ENCODE measurements at regions not wholly inside any gene's neighbourhood (a gene's known extent, or its start where the extent isn't known, plus 50 kb on each side); places are given as distances from the start of the nearest gene placed in this dataset.
"Not testable (repeated sequence)": the region's sequence is repeated elsewhere in the genome, so short reads cannot be mapped to it uniquely, and the experiment has no call there.

GRCh38 chr15:31219221-31219620, 107.4 kb upstream of the KLF13 start:
- no peak for DNase-seq

- DNase-seq: no peak
These were observed 104.6 kb upstream of the KLF13 start for GRCh38 chr15:31221936-31222515.

DNA sequence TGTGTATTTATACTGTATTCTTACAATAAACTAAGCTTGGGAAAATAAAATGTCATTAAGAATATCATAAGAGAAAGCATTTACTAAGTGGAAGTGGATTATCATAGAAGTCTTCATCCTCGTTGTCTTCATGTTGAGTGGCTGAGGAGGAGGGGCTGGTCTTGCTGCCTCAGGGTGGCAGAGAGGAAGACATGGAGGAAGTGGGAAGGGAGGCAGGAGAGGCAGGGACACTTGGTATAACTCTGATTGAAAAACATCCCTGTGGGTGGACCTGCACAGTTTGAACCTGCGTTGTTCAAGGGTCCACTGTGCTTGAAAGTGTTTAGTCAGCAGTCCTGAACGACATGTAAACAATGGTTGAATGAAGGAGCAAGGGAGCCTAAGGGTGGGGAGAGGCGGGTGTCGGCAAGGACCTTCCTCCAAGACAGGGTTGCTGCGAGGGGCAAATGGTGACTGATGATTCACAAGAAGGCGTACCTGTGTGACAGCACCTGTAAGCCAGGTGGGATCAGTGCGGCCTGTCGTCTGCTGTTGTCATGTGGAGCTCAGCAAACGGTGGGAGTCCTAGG, 103.8 kb upstream of the KLF13 start:
- no peak for DNase-seq

DNA sequence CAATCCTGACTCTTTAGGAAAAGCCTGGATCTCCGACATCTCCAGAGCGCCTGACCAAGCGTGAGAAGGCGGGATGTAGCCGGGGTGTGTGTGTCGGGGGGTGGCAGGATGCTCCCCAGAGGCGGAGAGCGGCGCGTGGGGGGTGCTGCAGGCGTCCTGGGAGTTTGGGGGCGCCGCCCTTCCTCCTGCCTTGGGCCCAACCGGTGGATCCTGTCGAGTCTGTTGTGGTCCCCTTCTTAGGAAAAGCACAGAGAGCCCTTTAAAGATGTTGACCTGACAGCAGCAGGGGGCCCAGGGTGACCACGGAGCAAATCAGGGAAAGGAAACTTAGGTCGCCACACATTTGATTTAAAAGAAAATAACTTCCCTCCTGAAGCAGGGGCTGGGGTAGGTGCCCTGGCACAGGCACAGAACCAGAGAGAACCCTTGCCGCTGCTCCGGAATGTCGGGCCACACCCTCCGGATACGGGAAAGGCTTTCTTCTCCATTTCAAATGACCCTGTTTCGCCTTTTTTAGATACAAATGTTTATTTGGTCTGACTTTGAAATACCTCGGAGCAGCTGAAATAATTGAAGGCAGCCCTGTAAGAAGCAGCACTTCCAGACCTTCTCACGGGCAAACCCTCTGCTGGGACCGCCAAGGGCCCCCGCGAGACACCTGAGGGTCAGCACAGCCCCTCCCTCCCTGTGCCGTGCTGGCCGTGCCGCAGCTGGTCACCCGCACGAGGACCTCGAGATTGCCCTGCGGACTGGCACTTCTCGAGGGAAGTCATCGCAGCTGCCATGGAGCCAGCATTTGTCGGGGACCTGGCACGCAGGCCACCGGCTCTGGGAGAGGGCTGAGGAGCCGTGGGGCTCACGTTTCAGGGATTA, 102.9 kb upstream of the KLF13 start:
- peak in 2 of 3 donors; percentile 25 to 36 for DNase-seq

DNA sequence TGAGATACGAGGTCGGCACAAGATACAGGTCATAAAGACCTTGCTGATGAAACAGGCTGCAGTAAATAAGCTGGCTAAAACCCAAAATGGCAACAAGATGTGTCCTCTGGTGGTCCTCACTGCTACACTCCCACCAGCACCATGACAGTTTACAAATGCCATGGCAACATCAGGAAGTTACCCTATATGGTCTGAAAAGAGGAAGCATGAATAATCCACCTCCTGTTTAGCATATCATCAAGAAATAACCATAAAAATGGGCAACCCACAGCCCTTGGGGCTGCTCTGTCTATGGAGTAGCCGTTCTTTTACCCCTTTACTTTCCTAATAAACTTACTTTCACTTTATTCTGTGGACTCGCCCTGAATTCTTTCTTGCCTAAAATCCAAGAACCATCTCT, 102.0 kb upstream of the KLF13 start:
- DNase-seq: not testable (repeated sequence)

GRCh38 chr15:31225356-31225955, 101.2 kb upstream of the KLF13 start:
- no peak for DNase-seq

DNA sequence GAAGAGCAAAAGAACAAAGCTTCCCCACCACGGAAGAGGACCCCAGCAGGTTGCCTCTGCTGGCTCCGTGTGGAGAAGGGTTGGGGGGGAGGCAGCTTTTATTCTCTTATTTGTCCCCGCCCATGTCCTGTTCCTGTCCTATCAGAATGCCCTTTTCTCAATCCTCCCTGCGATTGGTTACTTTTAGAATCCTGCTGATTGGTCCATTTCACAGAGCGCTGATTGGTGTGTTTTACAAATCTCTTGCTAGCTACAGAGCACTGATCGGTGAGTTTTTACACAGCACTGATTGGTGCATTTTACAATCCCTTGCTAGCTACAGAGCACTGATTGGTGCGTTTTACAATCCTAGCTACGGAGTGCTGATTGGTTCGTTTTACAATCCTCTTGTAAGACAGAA, 100.6 kb upstream of the KLF13 start:
- DNase-seq: no peak

DNA sequence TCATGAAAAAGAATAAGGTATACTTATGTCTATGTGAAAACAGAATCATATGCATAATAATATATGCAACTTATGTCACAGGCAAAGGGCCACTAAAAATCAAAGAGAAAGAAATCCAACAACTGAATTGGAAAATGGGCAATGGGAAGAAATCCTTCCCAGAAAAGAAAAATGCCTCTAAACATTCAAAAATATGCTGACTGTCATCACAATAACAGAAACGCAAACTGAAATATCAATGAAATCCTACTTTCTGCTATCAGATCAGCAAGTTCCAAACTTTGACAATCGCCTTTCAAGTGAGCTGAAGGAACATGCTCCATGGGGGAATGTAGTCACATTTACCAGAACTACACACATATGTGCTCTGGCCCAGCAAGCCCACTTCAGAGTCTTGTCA, 99.4 kb upstream of the KLF13 start:
- no peak for DNase-seq

GRCh38 chr15:31228011-31228484, 98.6 kb upstream of the KLF13 start:
- DNase-seq: no peak

DNA sequence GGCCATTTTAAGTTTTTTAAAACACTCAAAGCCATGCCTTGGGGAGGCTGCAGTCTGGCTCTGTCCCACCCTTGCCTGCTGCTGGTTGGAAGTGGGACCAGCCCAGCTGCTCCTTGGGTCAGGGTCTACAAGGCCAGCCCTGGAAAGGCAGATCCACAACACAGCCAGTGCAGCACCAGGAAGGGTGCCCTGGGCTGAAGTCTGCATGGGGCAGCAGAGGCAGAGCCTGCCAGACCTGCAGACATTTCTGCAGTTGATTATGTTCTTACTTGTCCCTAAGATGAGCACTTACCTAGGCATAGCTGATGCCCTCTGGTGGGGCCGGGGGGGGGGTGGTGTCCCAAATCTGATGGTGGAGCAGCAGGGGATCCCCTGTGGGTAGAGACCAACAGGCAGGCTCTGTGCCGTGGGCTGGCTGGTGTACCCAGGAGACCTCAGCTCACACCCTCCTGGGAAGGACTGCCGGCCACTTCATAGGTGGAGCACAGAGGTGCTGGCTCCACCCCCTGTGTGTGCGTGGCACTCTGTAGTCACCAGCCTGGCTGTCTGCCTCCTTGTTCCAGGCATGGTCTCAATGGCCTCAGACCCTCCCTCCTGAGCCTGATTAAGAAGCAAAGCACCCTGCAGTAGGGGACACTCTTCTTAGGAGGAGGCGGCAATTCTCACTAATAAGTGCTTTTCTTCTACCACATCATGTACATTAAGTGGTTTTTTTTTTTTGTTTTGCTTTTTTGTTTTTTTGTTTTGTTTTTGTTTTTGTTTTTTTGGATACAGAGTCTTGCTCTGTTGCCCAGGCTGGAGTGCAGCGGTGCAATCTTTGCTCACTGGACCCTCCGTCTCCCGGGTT, 97.4 kb upstream of the KLF13 start:
- DNase-seq: no peak

DNA sequence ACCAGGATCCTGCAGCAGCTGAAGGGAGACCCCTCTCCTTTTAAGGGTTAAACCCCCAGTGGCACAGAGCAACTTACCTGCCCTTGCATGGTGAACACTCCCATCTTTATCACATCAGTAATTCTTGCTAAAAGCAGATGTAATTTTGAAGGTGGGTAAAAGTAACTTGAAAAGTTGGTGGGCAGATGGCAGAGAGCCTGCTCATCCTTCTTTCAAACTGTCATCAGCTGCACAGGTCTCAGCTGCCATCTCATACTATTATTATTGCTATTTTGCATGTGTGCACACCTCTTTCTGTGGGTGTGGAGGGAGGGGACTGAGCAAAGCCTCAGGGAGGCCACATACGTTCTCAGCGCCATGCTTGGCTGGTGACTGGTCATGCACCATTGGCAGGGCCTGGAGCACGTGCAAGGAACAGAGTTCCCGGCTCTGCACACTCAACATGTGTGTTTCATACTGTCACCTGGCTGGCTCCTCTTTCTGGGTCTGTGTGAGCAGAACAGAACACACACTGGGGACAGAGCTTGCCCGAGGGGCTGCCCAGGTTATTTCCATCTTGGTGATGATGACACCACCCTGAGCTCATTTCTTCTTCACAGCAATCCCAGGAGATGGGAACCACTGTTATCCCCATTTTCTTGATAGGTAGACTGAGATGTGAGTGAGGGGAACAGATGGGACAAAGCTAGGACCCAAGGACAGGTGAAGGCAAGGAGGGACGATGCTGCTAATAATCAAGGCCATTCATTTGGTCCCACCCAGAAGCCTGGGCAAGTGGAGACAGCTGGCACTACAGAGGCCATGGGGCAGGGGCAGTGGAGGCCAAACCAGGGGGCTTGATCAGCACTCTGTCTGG, 95.8 kb upstream of the KLF13 start:
- no peak for DNase-seq

- DNase-seq: no peak
These were observed 91.8 kb upstream of the KLF13 start for GRCh38 chr15:31234815-31235214.

DNA sequence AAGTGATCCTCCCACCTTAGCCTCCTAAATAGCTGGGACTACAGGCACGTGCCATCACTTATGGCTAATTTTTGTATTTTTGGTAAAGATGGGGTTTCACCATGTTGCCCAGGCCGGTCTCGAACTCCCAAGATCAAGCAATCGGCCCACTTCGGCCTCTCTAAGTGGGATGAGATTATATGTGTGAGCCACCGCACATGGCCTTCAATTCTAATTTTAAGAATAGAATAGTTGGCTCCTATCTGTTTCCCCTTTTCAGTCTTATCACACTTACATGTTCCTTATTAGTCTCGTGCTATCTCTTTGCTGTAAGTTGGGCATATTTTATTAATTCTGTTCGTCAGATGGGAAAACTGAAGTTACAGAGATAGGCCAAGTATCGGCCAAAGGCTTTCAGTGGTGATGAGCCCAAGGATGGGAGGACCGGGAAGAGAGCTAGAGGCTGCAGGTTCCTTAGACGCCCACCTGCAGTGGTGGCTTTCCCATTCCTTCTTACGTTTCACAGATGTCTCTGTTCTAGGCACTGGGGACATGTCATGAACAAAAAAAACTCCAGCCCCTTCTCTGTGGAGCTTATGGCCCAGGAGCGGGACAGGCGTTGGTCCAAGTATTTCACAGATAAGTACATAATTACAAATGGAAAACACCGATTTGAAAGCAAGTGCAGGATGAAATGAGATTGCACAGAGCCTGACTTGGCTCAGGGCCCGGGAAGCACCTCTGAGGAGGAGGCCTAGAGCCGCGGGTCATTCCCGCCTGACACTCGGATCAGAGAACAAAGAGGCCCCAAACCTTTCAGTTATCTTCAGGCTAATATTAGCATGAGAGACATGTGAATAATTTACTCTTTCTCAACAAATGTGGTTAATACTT, 91.1 kb upstream of the KLF13 start:
- DNase-seq: peak in 1 of 3 donors; percentile 29

- peak; percentile 33 to 90 (median 55) for DNase-seq
These were observed 90.2 kb upstream of the KLF13 start for GRCh38 chr15:31236184-31237042.

GRCh38 chr15:31237043-31237324, 89.7 kb upstream of the KLF13 start:
- no peak for DNase-seq

GRCh38 chr15:31238906-31239305, 87.7 kb upstream of the KLF13 start:
- DNase-seq: no peak

DNA sequence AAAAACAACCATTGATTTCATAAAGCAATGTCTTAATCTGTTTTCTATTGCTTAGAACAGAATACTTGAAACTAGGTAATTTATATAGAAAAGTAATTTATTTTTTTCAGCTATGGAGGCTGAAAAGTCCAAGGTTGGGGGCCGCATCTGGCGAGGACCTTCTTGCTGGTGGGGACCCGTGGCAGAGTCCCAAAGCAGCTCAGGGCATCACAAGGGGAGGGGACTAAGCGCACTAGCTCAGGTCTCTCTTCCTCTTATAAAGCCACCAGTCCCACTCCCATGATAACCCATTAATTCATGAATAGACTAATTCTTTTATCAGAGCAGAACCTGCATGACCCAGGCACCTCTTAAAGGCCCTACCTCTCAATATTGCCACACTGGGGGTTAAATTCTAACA, 87.2 kb upstream of the KLF13 start:
- DNase-seq: no peak

DNA sequence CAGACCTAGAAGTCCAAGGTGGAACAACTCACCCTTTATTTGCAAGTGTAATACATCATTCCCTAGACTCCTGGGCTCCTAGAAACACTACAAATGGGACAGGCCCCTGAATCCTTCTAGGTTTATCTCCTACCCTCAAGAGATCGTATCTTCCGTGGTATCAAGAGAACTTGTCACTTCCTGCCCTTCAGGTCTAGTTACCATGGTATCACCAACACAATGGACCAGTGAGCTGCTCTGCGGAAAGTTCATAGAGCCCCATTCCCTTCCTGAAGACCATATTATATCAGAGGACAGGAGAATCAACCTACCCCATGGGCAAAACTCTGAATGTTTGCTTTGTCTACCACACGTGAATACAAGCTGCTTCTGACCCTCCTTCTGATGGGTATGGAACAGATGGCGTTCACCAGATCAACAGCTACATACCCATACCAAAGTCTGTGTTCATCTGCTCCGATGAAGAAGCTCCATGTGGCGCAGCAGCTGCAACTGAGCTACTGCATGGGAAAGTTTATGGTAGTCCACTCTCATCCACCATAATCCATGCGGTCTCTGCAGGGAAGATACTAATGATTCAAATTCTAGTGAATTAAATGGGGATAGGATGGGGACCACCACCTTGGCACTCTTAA, 84.6 kb upstream of the KLF13 start:
- DNase-seq: no peak
